Stimulated activated effector memory CD8-positive, alpha-beta T cell treated with anti-CD3 and anti-CD28 coated beads, Interleukin-12 subunit alpha, Interleukin-12 subunit beta, amount 100 ng/mL, for 72 hours (primary cell): ENCODE measurements at regions not wholly inside any gene's neighbourhood (a gene's known extent, or its start where the extent isn't known, plus 50 kb on each side); places are given as distances from the start of the nearest gene placed in this dataset.
"Not testable (repeated sequence)": the region's sequence is repeated elsewhere in the genome, so short reads cannot be mapped to it uniquely, and the experiment has no call there.

Experiments used
- ATAC-seq: fragments of 150-1000 bp; cut with Tn5 transposase; 2 replicates; pipeline ENCODE4 v1.10.0; 2021
- DNase-seq, 2 donors: peaks; one replicate each; pipeline ENCODE4 v3.0.0; 2021 to 2022; ENCODE audit warnings: low spot score in 2 of 2
- H3K27ac Mint-ChIP-seq: one replicate; pipeline ENCODE4 v1.8.0; 2022; ENCODE audit warnings: mild to moderate bottlenecking, mixed read lengths
- H3K36me3 Mint-ChIP-seq: one replicate; pipeline ENCODE4 v1.8.0; 2022; ENCODE audit warnings: mild to moderate bottlenecking, mixed read lengths
- H3K4me1 Mint-ChIP-seq: one replicate; pipeline ENCODE4 v1.8.0; 2022; ENCODE audit warnings: mixed read lengths
- H3K4me3 Mint-ChIP-seq: one replicate; pipeline ENCODE4 v1.8.0; 2022; ENCODE audit warnings: mild to moderate bottlenecking, mixed read lengths
- H3K9me3 Mint-ChIP-seq: one replicate; pipeline ENCODE4 v1.8.0; 2022; ENCODE audit warnings: mixed read lengths

- ATAC-seq (no peak), DNase-seq (no peak)
- H3K4me3 Mint-ChIP-seq: peak overlapping the region; percentile 76
- H3K4me1 Mint-ChIP-seq: peaks cover 33% of the 10 kb centered on the region
- peak overlapping the region; percentile 92 for H3K27ac Mint-ChIP-seq
- peaks cover 5% of the 10 kb centered on the region for H3K36me3 Mint-ChIP-seq
- H3K9me3 Mint-ChIP-seq: peaks cover 4% of the 10 kb centered on the region
Observed at GRCh38 chr2:241966647-241967466, 97.3 kb downstream of the RTP5 start.

DNA sequence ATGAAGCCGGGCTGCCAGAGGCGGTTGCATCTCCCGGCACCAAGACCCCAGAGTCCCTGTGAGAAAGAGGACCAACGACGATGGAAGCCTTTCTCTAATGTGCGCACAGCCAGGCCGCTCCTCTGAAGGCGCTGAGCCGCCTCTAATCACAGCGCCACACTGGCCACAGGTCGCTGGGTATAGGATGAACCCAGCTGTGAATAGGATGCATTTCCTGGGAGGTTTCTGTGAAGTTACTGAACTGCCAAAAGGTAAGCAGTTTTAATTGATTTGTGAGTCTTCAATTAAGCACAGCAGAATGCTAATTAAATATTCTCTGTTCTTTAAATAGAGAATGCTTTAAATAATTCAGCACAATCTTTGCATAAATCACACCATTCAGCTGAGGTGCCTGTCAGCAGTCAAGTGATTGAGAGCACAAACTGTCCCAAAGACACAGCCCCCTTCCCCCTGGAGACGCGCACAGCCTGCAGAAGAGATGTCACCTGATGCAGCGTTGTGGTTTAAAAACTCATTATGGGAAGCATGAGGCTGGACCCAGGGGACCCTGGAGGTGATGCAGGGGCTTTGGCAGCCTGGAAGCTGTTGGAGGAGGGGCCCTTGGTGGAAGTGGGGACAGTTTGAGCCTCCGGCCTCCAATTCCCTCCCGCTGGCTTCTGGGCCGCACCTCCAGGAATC, 98.1 kb downstream of the RTP5 start:
- no peak overlapping the region for H3K27ac Mint-ChIP-seq
- DNase-seq: no peak

GRCh38 chr2:241968417-241968816, 98.9 kb downstream of the RTP5 start:
- DNase-seq (no peak), ATAC-seq (no peak)
- peaks cover 5% of the 10 kb centered on the region for H3K36me3 Mint-ChIP-seq
- H3K4me1 Mint-ChIP-seq: peaks cover 33% of the 10 kb centered on the region
- no peak overlapping the region for H3K4me3 Mint-ChIP-seq
- peaks cover 4% of the 10 kb centered on the region for H3K9me3 Mint-ChIP-seq
- H3K27ac Mint-ChIP-seq: peak overlapping the region; percentile 57

More for the DNA sequence above, 98.1 kb downstream of the RTP5 start:
- H3K9me3 Mint-ChIP-seq: peaks cover 4% of the 10 kb centered on the region
- H3K4me1 Mint-ChIP-seq: peaks cover 33% of the 10 kb centered on the region
- H3K4me3 Mint-ChIP-seq: no peak overlapping the region
- H3K36me3 Mint-ChIP-seq: peaks cover 5% of the 10 kb centered on the region
- no peak for ATAC-seq

DNA sequence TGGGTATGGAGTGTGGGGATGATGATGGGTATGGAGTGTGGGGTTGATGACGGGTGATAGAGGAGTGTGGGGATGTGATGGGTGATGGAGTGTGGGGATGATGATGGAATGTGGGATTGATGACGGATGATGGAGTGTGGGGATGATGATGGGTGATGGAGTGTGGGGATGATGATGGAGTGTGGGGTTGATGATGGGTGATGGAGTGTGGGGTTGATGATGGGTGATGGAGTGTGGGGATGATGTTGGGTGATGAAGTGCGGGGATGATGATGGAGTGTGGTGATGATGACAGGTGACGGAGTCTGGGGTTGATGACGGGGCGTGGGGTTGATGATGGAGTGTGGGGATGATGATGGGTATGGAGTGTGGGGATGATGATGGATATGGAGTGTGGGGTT, 99.7 kb downstream of the RTP5 start:
- not testable (repeated sequence) for H3K36me3 Mint-ChIP-seq, H3K9me3 Mint-ChIP-seq, ATAC-seq, H3K27ac Mint-ChIP-seq, DNase-seq, H3K4me3 Mint-ChIP-seq
- peaks cover 33% of the 10 kb centered on the region for H3K4me1 Mint-ChIP-seq

GRCh38 chr2:241970716-241971115, 101.2 kb downstream of the RTP5 start:
- DNase-seq: no peak
- Mint-ChIP-seq H3K9me3 (peaks cover 4% of the 10 kb centered on the region), H3K4me1 (peaks cover 26% of the 10 kb centered on the region), H3K36me3 (peaks cover 5% of the 10 kb centered on the region), H3K4me3 (no peak overlapping the region), H3K27ac (peak overlapping the region; percentile 53)
- no peak for ATAC-seq

DNA sequence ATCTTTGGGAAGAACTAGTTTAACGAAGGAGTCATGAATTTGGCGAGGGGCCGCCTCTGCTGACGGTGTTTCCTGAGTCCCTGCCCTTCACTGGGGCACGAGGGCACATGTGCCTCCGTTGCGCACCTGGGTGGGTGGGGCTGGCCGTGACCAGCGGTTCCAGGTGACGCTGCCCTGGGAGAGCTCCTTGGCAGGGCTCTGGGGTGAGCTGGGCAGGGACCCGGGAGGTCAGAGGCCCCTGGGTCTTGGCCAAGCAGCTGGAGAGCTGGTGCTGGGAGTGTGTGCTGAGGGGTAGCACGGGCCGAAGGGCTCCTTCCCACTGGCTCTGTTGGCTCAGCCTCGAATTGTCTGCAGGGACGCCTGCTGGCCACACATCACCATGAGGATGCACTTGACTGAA, 104.6 kb downstream of the RTP5 start:
- H3K4me1 Mint-ChIP-seq: peaks cover 4% of the 10 kb centered on the region
- ATAC-seq: no peak
- H3K36me3 Mint-ChIP-seq: no peaks in the 10 kb centered on the region
- no peak overlapping the region for H3K27ac Mint-ChIP-seq
- peaks cover 4% of the 10 kb centered on the region for H3K9me3 Mint-ChIP-seq
- no peak for DNase-seq
- no peak overlapping the region for H3K4me3 Mint-ChIP-seq

GRCh38 chr2:241974851-241975592, 105.5 kb downstream of the RTP5 start:
- Mint-ChIP-seq H3K27ac (no peak overlapping the region), H3K4me3 (no peak overlapping the region), H3K36me3 (no peaks in the 10 kb centered on the region), H3K9me3 (no peaks in the 10 kb centered on the region), H3K4me1 (no peaks in the 10 kb centered on the region)
- ATAC-seq: no peak
- DNase-seq: no peak

GRCh38 chr2:241975593-241976284, 106.2 kb downstream of the RTP5 start:
- no peaks in the 10 kb centered on the region for H3K36me3 Mint-ChIP-seq
- no peaks in the 10 kb centered on the region for H3K4me1 Mint-ChIP-seq
- no peak overlapping the region for H3K4me3 Mint-ChIP-seq
- DNase-seq (no peak), ATAC-seq (no peak)
- no peaks in the 10 kb centered on the region for H3K9me3 Mint-ChIP-seq
- H3K27ac Mint-ChIP-seq: peak overlapping the region; percentile 52

GRCh38 chr2:241976296-241976695, 106.8 kb downstream of the RTP5 start:
- no peaks in the 10 kb centered on the region for H3K36me3 Mint-ChIP-seq
- no peaks in the 10 kb centered on the region for H3K9me3 Mint-ChIP-seq
- no peak for ATAC-seq
- H3K4me3 Mint-ChIP-seq: no peak overlapping the region
- H3K27ac Mint-ChIP-seq: peak overlapping the region; percentile 52
- no peak for DNase-seq
- no peaks in the 10 kb centered on the region for H3K4me1 Mint-ChIP-seq

- no peaks in the 10 kb centered on the region for H3K4me1 Mint-ChIP-seq
- H3K27ac Mint-ChIP-seq: peak overlapping the region; percentile 16
- no peak overlapping the region for H3K4me3 Mint-ChIP-seq
- DNase-seq (no peak), ATAC-seq (no peak)
- no peaks in the 10 kb centered on the region for H3K9me3 Mint-ChIP-seq
- H3K36me3 Mint-ChIP-seq: no peaks in the 10 kb centered on the region
Observed at GRCh38 chr2:241977557-241978300, 108.2 kb downstream of the RTP5 start.

DNA sequence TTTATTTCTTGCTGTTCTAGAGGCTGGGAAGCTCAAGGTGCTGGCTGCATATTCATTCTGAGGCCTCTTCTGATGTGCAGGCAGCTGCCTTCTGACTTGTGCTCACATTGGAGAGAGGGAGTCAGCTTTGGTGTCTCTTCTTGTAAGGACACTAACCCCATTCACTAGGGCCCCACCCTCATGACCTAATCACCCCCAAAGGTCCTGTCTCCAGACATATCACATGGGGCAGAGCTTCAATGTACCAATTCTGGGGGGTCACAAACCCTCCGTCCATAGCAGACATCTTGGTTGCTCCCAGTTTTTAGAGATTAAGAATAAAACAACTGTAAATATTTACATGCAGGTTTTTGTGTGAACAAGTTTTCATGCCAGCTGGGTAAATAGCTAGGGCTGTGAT, 109.1 kb downstream of the RTP5 start:
- ATAC-seq (no peak), DNase-seq (no peak)
- H3K4me3 Mint-ChIP-seq: no peak overlapping the region
- no peaks in the 10 kb centered on the region for H3K36me3 Mint-ChIP-seq
- no peaks in the 10 kb centered on the region for H3K9me3 Mint-ChIP-seq
- no peaks in the 10 kb centered on the region for H3K4me1 Mint-ChIP-seq
- no peak overlapping the region for H3K27ac Mint-ChIP-seq

GRCh38 chr2:241980193-241980592, 110.7 kb downstream of the RTP5 start:
- Mint-ChIP-seq H3K9me3 (no peaks in the 10 kb centered on the region), H3K27ac (no peak overlapping the region), H3K4me3 (no peak overlapping the region), H3K36me3 (peaks cover 2% of the 10 kb centered on the region), H3K4me1 (peaks cover 9% of the 10 kb centered on the region)
- DNase-seq: no peak
- ATAC-seq: no peak

- no peak overlapping the region for H3K4me3 Mint-ChIP-seq
- H3K9me3 Mint-ChIP-seq: no peaks in the 10 kb centered on the region
- DNase-seq (no peak), ATAC-seq (no peak)
- peaks cover 18% of the 10 kb centered on the region for H3K4me1 Mint-ChIP-seq
- no peak overlapping the region for H3K27ac Mint-ChIP-seq
- H3K36me3 Mint-ChIP-seq: peaks cover 9% of the 10 kb centered on the region
Observed at GRCh38 chr2:241981076-241981700, 111.7 kb downstream of the RTP5 start.
